H1 (cell line): ENCODE measurements at regions not wholly inside any gene's neighbourhood (a gene's known extent, or its start where the extent isn't known, plus 50 kb on each side); places are given as distances from the start of the nearest gene placed in this dataset.

ENCODE experiments used
- CREB1 ChIP-seq: IDR thresholded peaks from 2 replicates; pipeline ENCODE4 v1.6.1; 2012; ENCODE audit warnings: inconsistent platforms
- CTCF ChIP-seq, 3 experiments: IDR thresholded peaks; 1 replicate in 2 of 3; 2 replicates in 1 of 3; pipeline versions ENCODE4 v1.5.1 to v1.6.1; 2011; ENCODE audit warnings: low read length in 3 of 3, mild to moderate bottlenecking in 3 of 3, inconsistent platforms in 2 of 3, low read depth in 1 of 3, moderate library complexity in 1 of 3; ENCODE audit not compliant: insufficient read depth in 1 of 3; ENCODE audit errors: control extremely low read depth in 1 of 3
- EP300 ChIP-seq, 2 experiments: IDR thresholded peaks; 1 replicate in 1 of 2; 2 replicates in 1 of 2; pipeline ENCODE4 v1.6.1; 2011 to 2012; ENCODE audit warnings: low read depth in 2 of 2, low read length in 2 of 2, mild to moderate bottlenecking in 2 of 2, borderline replicate concordance in 1 of 2, inconsistent platforms in 1 of 2, moderate library complexity in 1 of 2
- GABPA ChIP-seq: IDR thresholded peaks from 2 replicates; pipeline ENCODE4 v1.6.1; 2011; ENCODE audit warnings: mild to moderate bottlenecking, low read length, moderate library complexity, borderline replicate concordance; ENCODE audit not compliant: insufficient read depth
- POLR2A ChIP-seq, 2 experiments: IDR thresholded peaks; 1 replicate in 1 of 2; 2 replicates in 1 of 2; pipeline ENCODE4 v1.6.1; 2011; ENCODE audit warnings: low read depth in 2 of 2, low read length in 2 of 2, mild to moderate bottlenecking in 2 of 2; ENCODE audit errors: control extremely low read depth in 1 of 2
- TEAD4 ChIP-seq: IDR thresholded peaks from 2 replicates; pipeline ENCODE4 v1.6.1; 2012; ENCODE audit warnings: low read depth, low read length, inconsistent platforms, mixed read lengths

- TF ChIP-seq EP300 (IDR thresholded peaks at IDR 0.05; ENCODE audit: borderline replicate concordance in 1 of 2, low read depth in 2 of 2, low read length in 2 of 2) = no peak
- no peak for TF ChIP-seq CREB1
- no peak for TF ChIP-seq TEAD4
- no peak for TF ChIP-seq CTCF (IDR thresholded peaks at IDR 0.05; ENCODE audit: control extremely low read depth in 1 of 3, insufficient read depth in 1 of 3, low read depth in 1 of 3, low read length in 3 of 3)
- no peak for TF ChIP-seq POLR2A (IDR thresholded peaks at IDR 0.05; ENCODE audit: control extremely low read depth in 1 of 2, low read depth in 2 of 2, low read length in 2 of 2)
- no peak for TF ChIP-seq GABPA
Measured at GRCh38 chr3:194274424-194275085, 76.6 kb downstream of the CPN2 start.
